GM12874 (cell line): ENCODE measurements at regions not wholly inside any gene's neighbourhood (a gene's known extent, or its start where the extent isn't known, plus 50 kb on each side); places are given as distances from the start of the nearest gene placed in this dataset.

ENCODE experiments used
- CTCF ChIP-seq: IDR thresholded peaks from 2 replicates; pipeline ENCODE4 v1.5.1; 2011; ENCODE audit warnings: low read depth, mild to moderate bottlenecking, control low read depth, low read length, moderate library complexity; ENCODE audit not compliant: insufficient read depth

GRCh38 chr3:74510261-74510818 lies 104.1 kb downstream of the CNTN3 start:
- no peak for TF ChIP-seq CTCF

- TF ChIP-seq CTCF: no peak
Measured at GRCh38 chr3:74507691-74508090, 106.8 kb downstream of the CNTN3 start.

GRCh38 chr3:74506246-74506645 lies 108.2 kb downstream of the CNTN3 start:
- no peak for TF ChIP-seq CTCF

- TF ChIP-seq CTCF: no peak
Measured at GRCh38 chr3:74501007-74501406, 113.5 kb downstream of the CNTN3 start.

- no peak for TF ChIP-seq CTCF
Measured at GRCh38 chr3:74500257-74500656, 114.2 kb downstream of the CNTN3 start.

- TF ChIP-seq CTCF: no peak
Measured at GRCh38 chr3:74491874-74492273, 122.6 kb downstream of the CNTN3 start.

GRCh38 chr3:74489050-74489792 lies 125.2 kb downstream of the CNTN3 start:
- no peak for TF ChIP-seq CTCF
